HUES6 (cell line): ENCODE measurements at regions not wholly inside any gene's neighbourhood (a gene's known extent, or its start where the extent isn't known, plus 50 kb on each side); places are given as distances from the start of the nearest gene placed in this dataset.

Source experiments
- H3K27ac ChIP-seq: 2 replicates; pipeline ENCODE4 v1.7.0; 2013; ENCODE audit warnings: low read depth, mild to moderate bottlenecking, low read length, inconsistent platforms
- H3K27me3 ChIP-seq: 2 replicates; pipeline ENCODE4 v1.6.1; 2013; ENCODE audit warnings: low read length; ENCODE audit not compliant: control insufficient read depth, insufficient read depth
- H3K36me3 ChIP-seq: 2 replicates; pipeline ENCODE4 v1.6.1; 2013; ENCODE audit warnings: low read length; ENCODE audit not compliant: control insufficient read depth, insufficient read depth
- H3K4me1 ChIP-seq: 2 replicates; pipeline ENCODE4 v1.6.1; 2013; ENCODE audit warnings: low read length; ENCODE audit not compliant: control insufficient read depth, insufficient read depth
- H3K4me3 ChIP-seq: 2 replicates; pipeline ENCODE4 v1.5.1; 2013; ENCODE audit warnings: low read depth, low read length
- H3K9ac ChIP-seq: one replicate; pipeline ENCODE4 v1.6.1; 2013; ENCODE audit warnings: mild to moderate bottlenecking, low read length
- H3K9me3 ChIP-seq: 2 replicates; pipeline ENCODE4 v1.6.1; 2013; ENCODE audit warnings: low read depth, low read length; ENCODE audit not compliant: control insufficient read depth, insufficient read depth

- Histone ChIP-seq H3K9ac (no peak overlapping the region), H3K9me3 (peaks cover 14% of the 10 kb centered on the region), H3K4me3 (no peak overlapping the region), H3K27ac (no peak overlapping the region), H3K36me3 (no peaks in the 10 kb centered on the region), H3K4me1 (peaks cover 3% of the 10 kb centered on the region; the same call in 1 of the 2 replicates), H3K27me3 (no peaks in the 10 kb centered on the region)
Measured at GRCh38 chr2:199136242-199136641, 321.5 kb downstream of the SATB2 start.

GRCh38 chr2:199131876-199132275, 325.9 kb downstream of the SATB2 start:
- Histone ChIP-seq H3K27me3 (no peaks in the 10 kb centered on the region), H3K36me3 (no peaks in the 10 kb centered on the region), H3K4me1 (peaks cover 11% of the 10 kb centered on the region; the same call in 1 of the 2 replicates), H3K4me3 (no peak overlapping the region), H3K9me3 (0 out of 2 replicates have a peak, but pooled peaks cover 2% of the 10 kb centered on the region), H3K27ac (no peak overlapping the region), H3K9ac (no peak overlapping the region)

GRCh38 chr2:199131136-199131655, 326.5 kb downstream of the SATB2 start:
- no peak overlapping the region for H3K9ac ChIP-seq
- no peaks in the 10 kb centered on the region for H3K27me3 ChIP-seq
- H3K4me1 ChIP-seq, result peaks cover 11% of the 10 kb centered on the region; the same call in 1 of the 2 replicates
- H3K36me3 ChIP-seq, result no peaks in the 10 kb centered on the region
- H3K9me3 ChIP-seq, result 0 out of 2 replicates have a peak, but pooled peaks cover 2% of the 10 kb centered on the region
- H3K4me3 ChIP-seq, result no peak overlapping the region
- no peak overlapping the region for H3K27ac ChIP-seq

GRCh38 chr2:199130501-199130900, 327.2 kb downstream of the SATB2 start:
- no peak overlapping the region for H3K27ac ChIP-seq
- 0 out of 2 replicates have a peak, but pooled peaks cover 2% of the 10 kb centered on the region for H3K9me3 ChIP-seq
- no peaks in the 10 kb centered on the region for H3K27me3 ChIP-seq
- peaks cover 11% of the 10 kb centered on the region; the same call in 1 of the 2 replicates for H3K4me1 ChIP-seq
- no peak overlapping the region for H3K4me3 ChIP-seq
- H3K9ac ChIP-seq, result no peak overlapping the region
- no peaks in the 10 kb centered on the region for H3K36me3 ChIP-seq

GRCh38 chr2:199128476-199129229, 329.1 kb downstream of the SATB2 start:
- Histone ChIP-seq H3K9me3 (0 out of 2 replicates have a peak, but pooled peaks cover 2% of the 10 kb centered on the region), H3K27me3 (no peaks in the 10 kb centered on the region), H3K4me3 (no peak overlapping the region), H3K4me1 (peaks cover 11% of the 10 kb centered on the region; the same call in 1 of the 2 replicates), H3K9ac (no peak overlapping the region), H3K27ac (no peak overlapping the region), H3K36me3 (no peaks in the 10 kb centered on the region)

GRCh38 chr2:199119796-199120195, 337.9 kb downstream of the SATB2 start:
- H3K4me3 ChIP-seq, result no peak overlapping the region
- H3K36me3 ChIP-seq, result no peaks in the 10 kb centered on the region
- H3K9me3 ChIP-seq, result no peaks in the 10 kb centered on the region
- no peak overlapping the region for H3K9ac ChIP-seq
- no peaks in the 10 kb centered on the region for H3K27me3 ChIP-seq
- H3K4me1 ChIP-seq, result peaks cover 5% of the 10 kb centered on the region; the same call in 1 of the 2 replicates
- no peak overlapping the region for H3K27ac ChIP-seq

- H3K4me1 ChIP-seq, result peaks cover 5% of the 10 kb centered on the region; the same call in 1 of the 2 replicates
- no peak overlapping the region for H3K9ac ChIP-seq
- H3K36me3 ChIP-seq, result no peaks in the 10 kb centered on the region
- H3K27me3 ChIP-seq, result no peaks in the 10 kb centered on the region
- H3K27ac ChIP-seq, result no peak overlapping the region
- H3K9me3 ChIP-seq, result no peaks in the 10 kb centered on the region
- H3K4me3 ChIP-seq, result no peak overlapping the region
Measured at GRCh38 chr2:199118673-199119112, 339.0 kb downstream of the SATB2 start.

- Histone ChIP-seq H3K4me1 (peaks cover 5% of the 10 kb centered on the region; the same call in 1 of the 2 replicates), H3K4me3 (no peak overlapping the region), H3K27ac (no peak overlapping the region), H3K9ac (no peak overlapping the region), H3K36me3 (no peaks in the 10 kb centered on the region), H3K9me3 (no peaks in the 10 kb centered on the region), H3K27me3 (no peaks in the 10 kb centered on the region)
Measured at GRCh38 chr2:199115169-199115568, 342.6 kb downstream of the SATB2 start.

GRCh38 chr2:199113111-199113510, 344.6 kb downstream of the SATB2 start:
- Histone ChIP-seq H3K27ac (no peak overlapping the region), H3K4me3 (no peak overlapping the region), H3K9me3 (no peaks in the 10 kb centered on the region), H3K36me3 (no peaks in the 10 kb centered on the region), H3K9ac (no peak overlapping the region), H3K27me3 (no peaks in the 10 kb centered on the region), H3K4me1 (peaks cover 5% of the 10 kb centered on the region; the same call in 1 of the 2 replicates)

GRCh38 chr2:199111458-199111857, 346.3 kb downstream of the SATB2 start:
- Histone ChIP-seq H3K9ac (no peak overlapping the region), H3K4me3 (no peak overlapping the region), H3K9me3 (no peaks in the 10 kb centered on the region), H3K27me3 (no peaks in the 10 kb centered on the region), H3K36me3 (no peaks in the 10 kb centered on the region), H3K27ac (no peak overlapping the region), H3K4me1 (peaks cover 5% of the 10 kb centered on the region; the same call in 1 of the 2 replicates)

GRCh38 chr2:199108056-199108455, 349.7 kb downstream of the SATB2 start:
- Histone ChIP-seq H3K9me3 (no peaks in the 10 kb centered on the region), H3K27ac (no peak overlapping the region), H3K4me1 (no peaks in the 10 kb centered on the region), H3K9ac (no peak overlapping the region), H3K36me3 (no peaks in the 10 kb centered on the region), H3K27me3 (no peaks in the 10 kb centered on the region), H3K4me3 (no peak overlapping the region)
